Mesendoderm (in vitro differentiated cells): ENCODE measurements at regions not wholly inside any gene's neighbourhood (a gene's known extent, or its start where the extent isn't known, plus 50 kb on each side); places are given as distances from the start of the nearest gene placed in this dataset.
A peak's percentile ranks its signal among the peaks of the same experiment; 100 is the strongest.

Experiments used
- DNase-seq: peaks from one replicate; pipeline ENCODE4 v3.0.0; 2013
- H2AK5ac ChIP-seq: 2 replicates; pipeline ENCODE4 v1.6.1; 2013; ENCODE audit warnings: low read length, inconsistent platforms
- H2BK120ac ChIP-seq: 2 replicates; pipeline ENCODE4 v1.6.1; 2013; ENCODE audit warnings: low read depth, mild to moderate bottlenecking, low read length, moderate library complexity, mixed read lengths
- H2BK15ac ChIP-seq: replicated peaks from 2 replicates; pipeline ENCODE4 v1.6.1; 2013; ENCODE audit warnings: low read depth, mild to moderate bottlenecking, moderate library complexity
- H2BK5ac ChIP-seq: 2 replicates; pipeline ENCODE4 v1.6.1; 2013; ENCODE audit warnings: low read length, inconsistent platforms
- H3K18ac ChIP-seq: 2 replicates; pipeline ENCODE4 v1.6.1; 2013; ENCODE audit warnings: mild to moderate bottlenecking, low read length, mixed read lengths
- H3K23ac ChIP-seq: one replicate; pipeline ENCODE4 v1.6.1; 2013; ENCODE audit warnings: low read length
- H3K27ac ChIP-seq: 2 replicates; pipeline ENCODE4 v1.5.1; 2013; ENCODE audit warnings: low read depth, mild to moderate bottlenecking, inconsistent platforms, low read length, moderate library complexity
- H3K27me3 ChIP-seq: 2 replicates; pipeline ENCODE4 v1.6.1; 2013; ENCODE audit warnings: low read length, control low read depth, mild to moderate bottlenecking, inconsistent platforms; ENCODE audit not compliant: insufficient read depth, poor library complexity
- H3K36me3 ChIP-seq: 2 replicates; pipeline ENCODE4 v1.6.1; 2013; ENCODE audit warnings: low read length, inconsistent platforms; ENCODE audit not compliant: control insufficient read depth, insufficient read depth
- H3K4ac ChIP-seq: one replicate; pipeline ENCODE4 v1.6.1; 2013; ENCODE audit warnings: low read depth, mild to moderate bottlenecking, low read length, moderate library complexity
- H3K4me1 ChIP-seq: 2 replicates; pipeline ENCODE4 v1.6.1; 2013; ENCODE audit warnings: low read depth, low read length, inconsistent platforms; ENCODE audit not compliant: control insufficient read depth
- H3K4me2 ChIP-seq: 2 replicates; pipeline ENCODE4 v1.6.1; 2013; ENCODE audit warnings: low read length
- H3K4me3 ChIP-seq: 2 replicates; pipeline ENCODE4 v1.5.1; 2013; ENCODE audit warnings: mild to moderate bottlenecking, low read length
- H3K56ac ChIP-seq: one replicate; pipeline ENCODE4 v1.6.1; 2013; ENCODE audit warnings: low read length
- H3K79me1 ChIP-seq: 2 replicates; pipeline ENCODE4 v1.6.1; 2013; ENCODE audit warnings: low read length, inconsistent platforms
- H3K79me2 ChIP-seq: 2 replicates; pipeline ENCODE4 v1.6.1; 2013; ENCODE audit warnings: mild to moderate bottlenecking, low read length; ENCODE audit not compliant: control insufficient read depth, insufficient read depth
- H3K9ac ChIP-seq: 2 replicates; pipeline ENCODE4 v1.6.1; 2013; ENCODE audit warnings: low read length, inconsistent platforms
- H4K5ac ChIP-seq: one replicate; pipeline ENCODE4 v1.6.1; 2013; ENCODE audit warnings: low read length
- H4K8ac ChIP-seq: one replicate; pipeline ENCODE4 v1.6.1; 2013; ENCODE audit warnings: low read depth, mild to moderate bottlenecking, control low read depth, low read length, moderate library complexity
- WGBS: extraction: QIAGEN DNeasy Blood & Tissue Kit; methylation state at CpG from one replicate; pipeline ENCODE4 v1.1.7; 2013; ENCODE audit warnings: low lambda C conversion rate, missing lambda C conversion rate; ENCODE audit not compliant: insufficient coverage; ENCODE audit errors: extremely low coverage; 5-methylcytosine and 5-hydroxymethylcytosine counted together

DNA sequence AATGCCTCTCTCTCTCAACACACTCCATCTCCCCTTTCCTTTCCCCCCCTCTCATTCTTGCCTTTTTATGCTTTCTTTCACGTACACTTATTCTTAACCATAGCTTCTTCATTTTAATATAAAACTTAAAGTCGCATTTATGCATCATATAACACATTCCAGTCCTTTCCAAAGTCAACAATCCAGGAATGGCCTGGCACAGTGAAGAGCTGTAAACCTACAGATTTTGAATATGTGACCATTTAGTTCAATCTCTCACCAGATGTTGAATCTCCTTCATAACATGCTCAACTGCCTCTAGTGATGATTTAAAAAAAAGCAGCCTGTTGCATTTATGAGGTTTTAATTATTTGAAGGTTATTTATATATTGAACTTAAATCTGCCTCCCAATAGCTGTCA, 186.2 kb upstream of the GRAMD2B start:
- Histone ChIP-seq H2BK120ac (no peak overlapping the region), H3K18ac (no peak overlapping the region), H3K79me1 (no peaks in the 10 kb centered on the region), H2AK5ac (no peak overlapping the region), H3K56ac (no peak overlapping the region), H3K4me1 (no peaks in the 10 kb centered on the region), H3K4ac (no peak overlapping the region), H3K4me2 (no peak overlapping the region), H3K27me3 (no peaks in the 10 kb centered on the region), H2BK15ac (no peak overlapping the region), H3K23ac (no peak overlapping the region), H3K36me3 (no peaks in the 10 kb centered on the region), H4K5ac (no peak overlapping the region), H3K79me2 (no peaks in the 10 kb centered on the region), H3K9ac (no peak overlapping the region), H3K27ac (no peak overlapping the region), H2BK5ac (no peak overlapping the region), H4K8ac (no peak overlapping the region), H3K4me3 (no peak overlapping the region)
- DNase-seq, result no peak
- WGBS, result 100% methylated on average over 2 of the region's 2 CpGs

DNA sequence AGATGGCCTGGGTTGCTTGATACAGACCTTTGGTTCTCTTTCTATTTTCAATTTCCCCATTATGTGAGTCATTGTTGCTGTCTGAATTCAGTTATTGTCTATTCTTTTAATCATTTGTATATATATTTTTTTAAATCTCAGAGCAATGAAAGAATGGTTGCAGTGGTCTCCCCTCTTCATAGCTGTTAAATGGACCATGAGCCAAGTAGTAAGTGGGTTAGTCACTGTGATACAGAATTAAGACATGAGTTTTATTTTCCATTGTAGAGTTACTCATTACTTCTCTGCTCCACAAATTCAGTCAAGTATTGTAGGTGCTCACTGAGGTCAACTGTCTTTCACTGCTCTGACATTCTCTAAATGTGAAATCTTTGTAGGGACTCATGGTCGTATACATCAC, 174.6 kb upstream of the GRAMD2B start:
- Histone ChIP-seq H3K4me1 (no peaks in the 10 kb centered on the region), H3K4me3 (no peak overlapping the region), H3K79me2 (no peaks in the 10 kb centered on the region), H3K9ac (no peak overlapping the region), H3K36me3 (no peaks in the 10 kb centered on the region), H2BK120ac (no peak overlapping the region), H3K18ac (no peak overlapping the region), H4K8ac (no peak overlapping the region), H2AK5ac (no peak overlapping the region), H2BK15ac (no peak overlapping the region), H3K23ac (no peak overlapping the region), H3K4ac (no peak overlapping the region), H3K79me1 (no peaks in the 10 kb centered on the region), H3K27me3 (no peaks in the 10 kb centered on the region), H2BK5ac (no peak overlapping the region), H4K5ac (no peak overlapping the region), H3K56ac (no peak overlapping the region), H3K4me2 (no peak overlapping the region), H3K27ac (no peak overlapping the region)
- no peak for DNase-seq
- no CpG with 5 or more reads among the region's 1 CpG for WGBS

DNA sequence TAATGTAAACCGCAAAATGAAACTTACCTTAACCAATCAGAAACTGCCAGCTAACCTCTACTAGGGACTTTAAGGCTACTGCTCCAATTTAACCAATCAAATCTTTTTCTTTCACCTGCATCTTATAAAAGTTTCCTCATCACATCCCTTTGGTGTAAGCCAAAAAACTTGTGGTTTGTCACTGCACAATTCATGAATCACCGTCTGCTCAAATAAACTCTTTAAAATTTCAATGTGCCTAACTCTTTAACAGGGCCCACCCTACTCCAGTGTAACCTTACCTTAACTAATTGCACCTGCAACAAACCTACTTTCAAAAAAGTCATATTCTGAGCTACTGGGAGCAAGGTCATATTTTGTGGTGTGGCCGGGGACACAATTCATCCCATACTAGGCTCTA, 172.2 kb upstream of the GRAMD2B start:
- DNase-seq, result no peak
- Histone ChIP-seq H3K4me1 (no peaks in the 10 kb centered on the region), H2BK120ac (no peak overlapping the region), H4K5ac (no peak overlapping the region), H3K27me3 (no peaks in the 10 kb centered on the region), H3K4me3 (no peak overlapping the region), H3K56ac (no peak overlapping the region), H2BK5ac (no peak overlapping the region), H3K79me1 (no peaks in the 10 kb centered on the region), H3K18ac (no peak overlapping the region), H3K4ac (no peak overlapping the region), H3K36me3 (no peaks in the 10 kb centered on the region), H2AK5ac (no peak overlapping the region), H4K8ac (no peak overlapping the region), H3K4me2 (no peak overlapping the region), H3K79me2 (no peaks in the 10 kb centered on the region), H2BK15ac (no peak overlapping the region), H3K23ac (no peak overlapping the region), H3K9ac (no peak overlapping the region), H3K27ac (no peak overlapping the region)
- WGBS, result no CpG with 5 or more reads among the region's 3 CpGs

DNA sequence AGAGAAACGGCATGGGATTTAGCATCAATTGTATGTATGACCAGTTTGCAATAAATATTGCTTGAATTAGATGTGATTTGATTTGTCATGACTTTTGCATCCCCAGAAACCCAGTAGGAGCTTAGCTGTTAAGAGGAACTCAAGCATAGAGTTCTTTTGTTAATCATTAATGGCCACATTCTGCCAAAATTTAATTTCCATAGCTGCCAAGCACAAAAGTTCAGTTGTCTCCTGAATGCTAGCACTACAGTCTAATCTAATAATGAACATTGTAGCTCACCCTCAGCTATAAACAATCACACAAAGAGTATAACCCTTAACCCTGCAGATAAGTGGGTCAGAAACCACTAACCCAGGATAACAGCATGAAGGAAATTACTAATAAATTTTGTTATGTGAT, 169.8 kb upstream of the GRAMD2B start:
- H3K27me3 ChIP-seq, result no peaks in the 10 kb centered on the region
- H2BK120ac ChIP-seq, result no peak overlapping the region
- H3K4ac ChIP-seq, result no peak overlapping the region
- no peak overlapping the region for H4K8ac ChIP-seq
- no peak overlapping the region for H3K27ac ChIP-seq
- no peak overlapping the region for H3K4me2 ChIP-seq
- no peaks in the 10 kb centered on the region for H3K79me2 ChIP-seq
- no CpG with 5 or more reads among the region's 1 CpG for WGBS
- no peak overlapping the region for H3K56ac ChIP-seq
- H2BK15ac ChIP-seq, result no peak overlapping the region
- no peaks in the 10 kb centered on the region for H3K4me1 ChIP-seq
- no peaks in the 10 kb centered on the region for H3K79me1 ChIP-seq
- no peaks in the 10 kb centered on the region for H3K36me3 ChIP-seq
- no peak overlapping the region for H3K23ac ChIP-seq
- H2BK5ac ChIP-seq, result no peak overlapping the region
- DNase-seq, result no peak
- no peak overlapping the region for H3K4me3 ChIP-seq
- no peak overlapping the region for H3K18ac ChIP-seq
- no peak overlapping the region for H4K5ac ChIP-seq
- H2AK5ac ChIP-seq, result no peak overlapping the region
- H3K9ac ChIP-seq, result no peak overlapping the region

DNA sequence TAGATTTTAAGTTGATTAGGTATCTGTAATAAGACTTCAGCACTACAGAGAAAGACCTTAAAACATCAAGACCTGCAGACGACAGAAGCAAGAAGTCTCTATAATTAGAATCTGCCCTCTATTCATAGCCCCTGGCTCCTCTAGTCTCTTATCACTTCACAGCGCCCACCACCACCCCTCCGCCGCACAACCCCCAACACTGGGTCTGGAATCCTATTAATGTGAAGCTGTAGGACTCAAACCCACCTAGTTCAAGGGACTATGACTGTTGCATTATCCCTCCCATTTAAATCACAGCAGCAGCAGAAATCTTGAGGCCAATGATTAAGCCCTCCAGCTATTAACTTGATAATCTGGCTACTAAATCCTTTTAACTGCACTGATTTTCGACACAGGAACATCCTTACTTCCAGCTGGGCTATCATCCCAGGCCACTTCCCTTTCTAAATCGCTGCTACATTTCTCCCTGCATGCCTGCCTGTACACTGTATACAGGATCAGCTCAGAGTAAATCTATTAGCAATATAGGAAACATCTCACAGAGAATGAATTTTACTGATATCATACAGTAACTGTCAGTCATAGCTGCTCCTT, 159.5 kb upstream of the GRAMD2B start:
- Histone ChIP-seq H3K4ac (peak overlapping the region; percentile 36), H3K79me1 (no peaks in the 10 kb centered on the region), H3K79me2 (no peaks in the 10 kb centered on the region), H2BK15ac (peak overlapping the region; percentile 57), H2BK120ac (peak overlapping the region; percentile 4), H2AK5ac (no peak overlapping the region), H3K27ac (no peak overlapping the region), H3K9ac (no peak overlapping the region), H3K56ac (no peak overlapping the region), H4K8ac (no peak overlapping the region), H3K4me3 (no peak overlapping the region), H4K5ac (no peak overlapping the region), H2BK5ac (no peak overlapping the region), H3K23ac (no peak overlapping the region), H3K27me3 (no peaks in the 10 kb centered on the region), H3K4me2 (no peak overlapping the region), H3K4me1 (no peaks in the 10 kb centered on the region), H3K18ac (no peak overlapping the region), H3K36me3 (no peaks in the 10 kb centered on the region)
- WGBS, result no CpG with 5 or more reads among the region's 6 CpGs
- peak; percentile 51 for DNase-seq

DNA sequence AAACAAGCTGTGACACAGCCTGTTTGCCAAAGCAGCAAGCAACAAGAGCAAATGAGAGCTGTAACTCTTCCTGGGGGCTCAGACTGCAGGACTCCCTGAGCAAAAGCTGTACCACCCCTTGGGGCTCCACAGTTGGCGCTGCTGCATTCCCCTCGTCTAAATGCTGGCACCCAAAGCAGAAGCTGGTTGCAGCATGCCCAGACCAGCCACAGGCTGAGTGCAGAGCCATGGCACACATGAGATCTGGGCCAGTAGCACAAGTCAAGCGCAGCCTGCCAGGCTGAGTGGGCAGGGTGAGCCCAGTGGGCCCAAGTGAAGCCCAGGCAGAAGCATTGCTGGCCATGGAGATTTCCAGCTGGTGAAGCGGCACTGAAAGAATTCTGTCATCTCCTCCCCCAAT, 157.3 kb upstream of the GRAMD2B start:
- Histone ChIP-seq H3K4me3 (no peak overlapping the region), H3K4ac (no peak overlapping the region), H2BK15ac (no peak overlapping the region), H2BK5ac (no peak overlapping the region), H2AK5ac (no peak overlapping the region), H3K27me3 (no peaks in the 10 kb centered on the region), H3K4me1 (no peaks in the 10 kb centered on the region), H4K5ac (no peak overlapping the region), H3K4me2 (no peak overlapping the region), H3K18ac (no peak overlapping the region), H3K36me3 (no peaks in the 10 kb centered on the region), H2BK120ac (no peak overlapping the region), H4K8ac (no peak overlapping the region), H3K79me2 (no peaks in the 10 kb centered on the region), H3K79me1 (no peaks in the 10 kb centered on the region), H3K9ac (no peak overlapping the region), H3K27ac (no peak overlapping the region), H3K23ac (no peak overlapping the region), H3K56ac (no peak overlapping the region)
- no peak for DNase-seq
- no CpG with 5 or more reads among the region's 4 CpGs for WGBS
